Daoy (cell line): ENCODE measurements at regions not wholly inside any gene's neighbourhood (a gene's known extent, or its start where the extent isn't known, plus 50 kb on each side); places are given as distances from the start of the nearest gene placed in this dataset.

ENCODE experiments used
- DNase-seq: peaks from one replicate; pipeline ENCODE4 v3.0.0-alpha.2; 2015; ENCODE audit warnings: low read depth

GRCh38 chr12:12016284-12017100, 54.2 kb upstream of the BCL2L14 start:
- peak; percentile 5 for DNase-seq

- DNase-seq, result peak; percentile 21
Observed at GRCh38 chr12:12017135-12017581, 53.6 kb upstream of the BCL2L14 start.

DNA sequence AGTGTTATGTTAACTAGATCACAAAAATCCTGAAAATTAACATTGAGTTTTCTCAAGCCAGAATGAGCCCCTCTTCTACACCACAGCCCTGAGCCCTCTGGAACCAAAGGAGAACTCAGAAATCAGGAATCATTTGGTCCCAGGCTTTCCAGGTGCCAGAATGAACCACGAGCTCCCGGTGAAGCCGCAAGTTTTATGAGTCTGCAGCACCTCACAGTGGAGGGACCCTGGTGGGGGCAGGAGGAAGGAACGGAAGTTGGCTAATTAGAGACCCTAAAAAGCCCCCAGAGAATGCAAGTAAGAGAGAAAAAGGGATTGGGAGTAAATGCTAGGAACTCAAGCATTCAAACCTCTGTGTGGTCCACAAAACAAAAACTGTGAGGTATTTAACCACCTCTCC, 52.9 kb upstream of the BCL2L14 start:
- DNase-seq, result peak; percentile 16

DNA sequence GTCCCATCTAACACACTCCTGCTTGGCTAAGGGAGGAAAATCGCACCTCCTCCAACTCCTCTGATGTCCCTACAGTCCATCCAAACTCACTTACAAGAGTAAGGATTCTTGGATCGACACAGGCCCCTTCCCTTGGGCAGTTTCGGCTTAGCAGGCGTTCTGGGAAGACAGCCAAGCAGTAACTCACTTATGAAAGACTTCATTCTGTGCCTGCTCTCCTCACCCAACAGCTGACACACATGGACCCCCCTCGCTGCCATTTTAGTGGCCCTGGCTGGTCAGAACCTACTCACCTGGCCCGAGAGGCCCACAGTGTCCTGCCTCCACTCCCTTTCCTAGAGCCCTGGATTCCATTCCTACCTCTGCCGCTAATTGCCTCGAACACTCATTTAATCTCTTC, 52.3 kb upstream of the BCL2L14 start:
- peak; percentile 35 for DNase-seq

DNA sequence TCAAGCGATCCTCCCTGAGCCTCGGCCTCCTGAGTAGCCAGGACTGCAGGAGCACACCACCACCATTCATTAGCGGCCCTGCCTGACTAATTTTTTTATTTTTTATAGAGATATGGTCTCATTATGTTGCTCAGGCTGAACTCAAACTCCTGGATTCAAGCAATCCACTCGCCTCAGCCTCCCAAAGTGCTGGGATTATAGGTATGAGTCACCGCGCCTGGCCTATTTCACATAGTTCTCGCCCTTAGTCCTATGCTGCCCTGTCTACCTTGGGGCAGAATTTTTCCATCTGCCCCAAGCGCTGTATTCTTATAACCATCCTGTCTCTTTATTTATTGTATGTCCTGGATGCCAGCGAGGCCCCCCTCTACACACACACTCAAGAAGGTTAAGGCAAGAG, 50.9 kb upstream of the BCL2L14 start:
- peak; percentile 42 for DNase-seq

DNA sequence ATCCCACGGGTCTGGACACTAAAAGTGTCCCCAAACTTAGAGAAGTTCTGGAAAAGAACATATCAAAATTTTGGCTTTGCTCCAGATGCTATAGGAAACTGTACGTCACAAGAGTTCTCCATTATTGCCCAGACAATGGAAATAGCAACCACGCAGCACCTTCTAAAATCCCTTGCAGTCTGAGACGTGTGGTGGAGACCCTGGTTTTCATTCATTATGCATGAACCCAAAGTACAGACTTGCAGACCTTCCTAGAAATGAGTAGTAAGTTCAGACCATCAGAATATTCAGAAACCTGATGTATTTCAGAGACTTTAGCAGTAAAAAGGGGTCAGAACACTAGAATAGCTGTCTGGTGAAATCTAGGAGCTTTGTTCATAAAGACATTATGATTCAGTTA, 50.0 kb upstream of the BCL2L14 start:
- no peak for DNase-seq
